ENCODE measurements at regions not wholly inside any gene's neighbourhood (a gene's known extent, or its start where the extent isn't known, plus 50 kb on each side); places are given as distances from the start of the nearest gene placed in this dataset.

GRCh38 chr3:71868876-71869275 lies 83.9 kb upstream of the PROK2 start:
- FAIRE-seq: peak; percentile 83
- DNase-seq (ENCODE audit: insufficient read length, low spot score): no peak

GRCh38 chr3:71865727-71866126 lies 80.8 kb upstream of the PROK2 start:
- no peak for FAIRE-seq
- DNase-seq (ENCODE audit: insufficient read length, low spot score): no peak

GRCh38 chr3:71863563-71864190 lies 78.7 kb upstream of the PROK2 start:
- no peak for FAIRE-seq
- no peak for DNase-seq (ENCODE audit: insufficient read length, low spot score)

- DNase-seq (ENCODE audit: insufficient read length, low spot score) (no peak), FAIRE-seq (no peak)
These were observed 77.6 kb upstream of the PROK2 start for GRCh38 chr3:71862371-71863140.

- FAIRE-seq (no peak), DNase-seq (ENCODE audit: insufficient read length, low spot score) (peak; percentile 10)
These were observed 74.2 kb upstream of the PROK2 start for GRCh38 chr3:71859123-71859519.

- no peak for DNase-seq (ENCODE audit: insufficient read length, low spot score)
- FAIRE-seq: no peak
These were observed 73.7 kb upstream of the PROK2 start for GRCh38 chr3:71858503-71859122.

GRCh38 chr3:71857956-71858355 lies 73.0 kb upstream of the PROK2 start:
- FAIRE-seq (no peak), DNase-seq (ENCODE audit: insufficient read length, low spot score) (no peak)

- DNase-seq (ENCODE audit: insufficient read length, low spot score): no peak
- FAIRE-seq: no peak
These were observed 69.8 kb upstream of the PROK2 start for GRCh38 chr3:71854706-71855105.

GRCh38 chr3:71854096-71854495 lies 69.1 kb upstream of the PROK2 start:
- FAIRE-seq (no peak), DNase-seq (ENCODE audit: insufficient read length, low spot score) (no peak)

GRCh38 chr3:71851878-71852277 lies 66.9 kb upstream of the PROK2 start:
- no peak for FAIRE-seq

GRCh38 chr3:71850654-71851053 lies 65.7 kb upstream of the PROK2 start:
- DNase-seq (ENCODE audit: insufficient read length, low spot score) (no peak), FAIRE-seq (no peak)

More at GRCh38 chr3:71851878-71852277, 66.9 kb upstream of the PROK2 start:
- DNase-seq (ENCODE audit: insufficient read length, low spot score): no peak

GRCh38 chr3:71849681-71850080 lies 64.7 kb upstream of the PROK2 start:
- FAIRE-seq: no peak
- no peak for DNase-seq (ENCODE audit: insufficient read length, low spot score)

GRCh38 chr3:71847794-71848193 lies 62.8 kb upstream of the PROK2 start:
- no peak for FAIRE-seq
- DNase-seq (ENCODE audit: insufficient read length, low spot score): no peak

- DNase-seq (ENCODE audit: insufficient read length, low spot score) (no peak), FAIRE-seq (no peak)
These were observed 61.2 kb upstream of the PROK2 start for GRCh38 chr3:71846185-71846584.

GRCh38 chr3:71843071-71843470 lies 58.1 kb upstream of the PROK2 start:
- FAIRE-seq (no peak), DNase-seq (ENCODE audit: insufficient read length, low spot score) (no peak)

- no peak for DNase-seq (ENCODE audit: insufficient read length, low spot score)
- FAIRE-seq: no peak
These were observed 53.5 kb upstream of the PROK2 start for GRCh38 chr3:71838406-71838805.

Measured in HTR-8/SVneo (cell line).